Neural progenitor cell (in vitro differentiated cells): ENCODE measurements at regions not wholly inside any gene's neighbourhood (a gene's known extent, or its start where the extent isn't known, plus 50 kb on each side); places are given as distances from the start of the nearest gene placed in this dataset.

ENCODE experiments used
- DNase-seq: peaks from one replicate; pipeline ENCODE4 v3.0.0-alpha.2; 2016; ENCODE audit warnings: low spot score
- H2AFZ ChIP-seq: fragments of 200-600 bp; sonication (generic); replicated peaks from 2 replicates; pipeline ENCODE4 v1.6.1; 2016; ENCODE audit warnings: antibody characterized with exemption
- H3F3A ChIP-seq: fragments of 200-600 bp; sonication (generic); 2 replicates; pipeline ENCODE4 v1.6.1; 2016; ENCODE audit warnings: antibody characterized with exemption, low read depth
- H3K27ac ChIP-seq: fragments of 200-600 bp; sonication (generic); 2 replicates; pipeline ENCODE4 v1.5.1; 2016; ENCODE audit warnings: mild to moderate bottlenecking
- H3K27me3 ChIP-seq: fragments of 200-600 bp; sonication (generic); 2 replicates; pipeline ENCODE4 v1.6.1; 2016; ENCODE audit warnings: mild to moderate bottlenecking, moderate library complexity
- H3K36me3 ChIP-seq: fragments of 200-600 bp; sonication (generic); 2 replicates; pipeline ENCODE4 v1.5.1; 2016
- H3K4me1 ChIP-seq: fragments of 200-600 bp; sonication (generic); 2 replicates; pipeline ENCODE4 v1.6.1; 2016; ENCODE audit warnings: mixed run types
- H3K4me2 ChIP-seq: fragments of 200-600 bp; sonication (generic); 2 replicates; pipeline ENCODE4 v1.6.1; 2016
- H3K4me3 ChIP-seq: fragments of 200-600 bp; sonication (generic); 2 replicates; pipeline ENCODE4 v1.5.1; 2016
- H3K79me2 ChIP-seq: fragments of 200-600 bp; sonication (generic); 2 replicates; pipeline ENCODE4 v1.6.1; 2016; ENCODE audit warnings: low read depth
- H3K9ac ChIP-seq: fragments of 200-600 bp; sonication (generic); 2 replicates; pipeline ENCODE4 v1.6.1; 2016
- H3K9me3 ChIP-seq: fragments of 200-600 bp; sonication (generic); 2 replicates; pipeline ENCODE4 v1.5.1; 2016; ENCODE audit warnings: low read depth
- H4K20me1 ChIP-seq: fragments of 200-600 bp; sonication (generic); 2 replicates; pipeline ENCODE4 v1.6.1; 2016; ENCODE audit warnings: low read depth
- H3K27ac Mint-ChIP-seq: 3 replicates; pipeline ENCODE4 v1.8.0; 2021; ENCODE audit warnings: mixed read lengths
- H3K27me3 Mint-ChIP-seq: 2 replicates; pipeline ENCODE4 v1.8.0; 2022; ENCODE audit warnings: low read depth, mild to moderate bottlenecking, inconsistent platforms, moderate library complexity, mixed read lengths; ENCODE audit not compliant: insufficient read depth
- H3K36me3 Mint-ChIP-seq: 3 replicates; pipeline ENCODE4 v1.8.0; 2021; ENCODE audit warnings: mixed read lengths
- H3K4me1 Mint-ChIP-seq: 3 replicates; pipeline ENCODE4 v1.8.0; 2021; ENCODE audit warnings: mixed read lengths
- H3K4me3 Mint-ChIP-seq: 3 replicates; pipeline ENCODE4 v1.8.0; 2021; ENCODE audit warnings: mild to moderate bottlenecking, moderate library complexity, mixed read lengths
- H3K9me3 Mint-ChIP-seq: 3 replicates; pipeline ENCODE4 v1.8.0; 2020; ENCODE audit warnings: mixed read lengths
- CTCF ChIP-seq: fragments of 200-600 bp; sonication (generic); IDR thresholded peaks from 2 replicates; pipeline ENCODE4 v1.5.1; 2017; ENCODE audit warnings: antibody characterized with exemption, mild to moderate bottlenecking
- EZH2 ChIP-seq: fragments of 200-600 bp; sonication (generic); IDR thresholded peaks from 2 replicates; pipeline ENCODE4 v1.6.1; 2017; ENCODE audit warnings: antibody characterized with exemption, mild to moderate bottlenecking, moderate library complexity
- EZH2phosphoT487 ChIP-seq: fragments of 200-600 bp; sonication (generic); IDR thresholded peaks from 2 replicates; pipeline ENCODE4 v1.6.1; 2017; ENCODE audit warnings: antibody characterized with exemption

- Histone ChIP-seq H3F3A (no peaks in the 10 kb centered on the region), H3K27ac (no peak overlapping the region), H3K36me3 (no peaks in the 10 kb centered on the region), H3K4me1 (peaks cover 8% of the 10 kb centered on the region), H3K9ac (no peak overlapping the region), H2AFZ (no peak overlapping the region), H3K4me3 (no peak overlapping the region), H3K79me2 (no peaks in the 10 kb centered on the region), H4K20me1 (no peaks in the 10 kb centered on the region), H3K9me3 (no peaks in the 10 kb centered on the region), H3K4me2 (no peak overlapping the region), H3K27me3 (no peaks in the 10 kb centered on the region)
- no peak overlapping the region for H3K4me3 Mint-ChIP-seq
- peaks cover 2% of the 10 kb centered on the region for H3K27me3 Mint-ChIP-seq
- no peak for DNase-seq
- H3K36me3 Mint-ChIP-seq = no peaks in the 10 kb centered on the region
- TF ChIP-seq EZH2phosphoT487 (no peak), EZH2 (no peak), CTCF (no peak)
- H3K9me3 Mint-ChIP-seq = no peaks in the 10 kb centered on the region
- H3K4me1 Mint-ChIP-seq = peaks cover 14% of the 10 kb centered on the region
- H3K27ac Mint-ChIP-seq = no peak overlapping the region
Observed at GRCh38 chr5:159820692-159821091, 95.6 kb upstream of the ADRA1B start.

GRCh38 chr5:159821461-159821940 is 94.8 kb upstream of the ADRA1B start:
- H3K9me3 Mint-ChIP-seq = no peaks in the 10 kb centered on the region
- TF ChIP-seq CTCF = no peak
- no peak for TF ChIP-seq EZH2
- TF ChIP-seq EZH2phosphoT487 = no peak

GRCh38 chr5:159824188-159825161 is 91.8 kb upstream of the ADRA1B start:
- Histone ChIP-seq H3K4me1 (no peaks in the 10 kb centered on the region), H3K4me2 (no peak overlapping the region), H3K79me2 (no peaks in the 10 kb centered on the region), H3K27me3 (no peaks in the 10 kb centered on the region), H2AFZ (peak overlapping the region; percentile 28), H3K36me3 (no peaks in the 10 kb centered on the region), H4K20me1 (no peaks in the 10 kb centered on the region), H3K9me3 (no peaks in the 10 kb centered on the region), H3F3A (no peaks in the 10 kb centered on the region), H3K27ac (no peak overlapping the region), H3K4me3 (no peak overlapping the region), H3K9ac (no peak overlapping the region)
- no peak for DNase-seq
- Mint-ChIP-seq H3K4me1 (peaks cover 17% of the 10 kb centered on the region), H3K36me3 (no peaks in the 10 kb centered on the region), H3K27me3 (no peaks in the 10 kb centered on the region), H3K4me3 (no peak overlapping the region), H3K9me3 (no peaks in the 10 kb centered on the region), H3K27ac (peak overlapping the region; percentile 18)
- TF ChIP-seq EZH2phosphoT487 (no peak), EZH2 (no peak), CTCF (no peak)

More at GRCh38 chr5:159821461-159821940, 94.8 kb upstream of the ADRA1B start:
- Histone ChIP-seq H3K27me3 (no peaks in the 10 kb centered on the region), H3K9ac (no peak overlapping the region), H2AFZ (no peak overlapping the region), H3K4me1 (no peaks in the 10 kb centered on the region), H3K4me2 (no peak overlapping the region), H4K20me1 (no peaks in the 10 kb centered on the region), H3K9me3 (no peaks in the 10 kb centered on the region), H3K79me2 (no peaks in the 10 kb centered on the region), H3F3A (no peaks in the 10 kb centered on the region), H3K4me3 (no peak overlapping the region), H3K27ac (no peak overlapping the region), H3K36me3 (no peaks in the 10 kb centered on the region)
- peaks cover 14% of the 10 kb centered on the region for H3K4me1 Mint-ChIP-seq
- no peaks in the 10 kb centered on the region for H3K27me3 Mint-ChIP-seq
- H3K36me3 Mint-ChIP-seq = no peaks in the 10 kb centered on the region
- H3K4me3 Mint-ChIP-seq = no peak overlapping the region
- no peak overlapping the region for H3K27ac Mint-ChIP-seq
- DNase-seq = no peak
